Right lobe of liver (tissue), 4 donors: ENCODE measurements at regions not wholly inside any gene's neighbourhood (a gene's known extent, or its start where the extent isn't known, plus 50 kb on each side); places are given as distances from the start of the nearest gene placed in this dataset.

Source experiments
- CTCF ChIP-seq, 4 donors: fragments of 200-600 bp in 3 of 4; fragments of 450-650 bp in 1 of 4; IDR thresholded peaks; one replicate each; pipeline versions ENCODE4 v1.5.1 to v1.8.0; 2016 to 2022; ENCODE audit warnings: antibody characterized with exemption in 4 of 4, mild to moderate bottlenecking in 2 of 4
- POLR2A ChIP-seq: fragments of 450-650 bp; IDR thresholded peaks from one replicate; pipeline ENCODE4 v1.6.1; 2017; ENCODE audit warnings: antibody characterized with exemption, mild to moderate bottlenecking
- donor health status: DM: no; HTN: no; CAD: no.
- donor health status: DM: no; HTN: no; CAD: no.
- donor health status: DM: no; HTN: yes; CAD: no.

DNA sequence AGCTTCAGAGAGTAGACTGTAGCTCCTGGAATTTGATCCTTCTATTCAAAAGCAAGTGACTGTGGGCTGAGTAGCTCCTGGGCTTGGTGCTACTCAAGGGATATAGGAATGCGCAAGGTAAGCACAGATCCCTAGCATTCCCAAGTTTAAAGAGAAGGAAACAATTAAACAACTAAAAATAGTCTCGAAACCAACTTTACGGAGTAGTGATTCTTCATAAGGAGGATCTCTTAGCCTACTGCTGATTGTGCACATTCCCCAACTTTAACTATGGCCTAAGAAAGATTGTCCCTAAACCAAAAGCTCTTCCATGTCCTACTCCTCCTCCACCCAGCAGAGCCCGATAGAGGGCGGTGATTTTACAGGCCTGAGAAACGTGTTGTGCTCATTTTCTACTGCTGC lies 226.5 kb upstream of the CAMK1G start:
- TF ChIP-seq POLR2A (no peak), CTCF (IDR thresholded peaks at IDR 0.05) (no peak)
